ENCODE measurements at regions not wholly inside any gene's neighbourhood (a gene's known extent, or its start where the extent isn't known, plus 50 kb on each side); places are given as distances from the start of the nearest gene placed in this dataset.
A peak's percentile ranks its signal among the peaks of the same experiment; 100 is the strongest.
"Not testable (repeated sequence)": the region's sequence is repeated elsewhere in the genome, so short reads cannot be mapped to it uniquely, and the experiment has no call there.

DNA sequence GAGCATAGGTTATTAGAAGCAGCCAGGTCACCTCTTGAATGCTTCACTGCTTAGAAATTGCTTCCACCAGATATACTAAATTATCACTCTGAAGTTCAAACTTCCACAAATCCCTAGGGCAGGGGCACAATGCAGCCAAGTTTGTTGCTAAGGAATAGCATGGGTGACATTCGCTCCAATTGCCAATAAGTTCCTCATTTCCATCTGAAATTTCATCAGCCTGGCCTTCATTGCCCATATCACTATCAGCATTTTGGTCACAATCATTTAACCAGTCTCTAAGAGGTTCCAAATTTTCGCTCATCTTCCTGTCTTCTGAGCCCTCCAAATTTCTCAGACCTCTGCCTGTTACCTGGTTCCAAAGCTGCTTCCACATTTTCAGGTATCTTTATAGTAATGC is 356.1 kb downstream of the DAD1 start:
- DNase-seq, result no peak

GRCh38 chr14:22232486-22232885 is 356.5 kb downstream of the DAD1 start:
- DNase-seq, result no peak

DNA sequence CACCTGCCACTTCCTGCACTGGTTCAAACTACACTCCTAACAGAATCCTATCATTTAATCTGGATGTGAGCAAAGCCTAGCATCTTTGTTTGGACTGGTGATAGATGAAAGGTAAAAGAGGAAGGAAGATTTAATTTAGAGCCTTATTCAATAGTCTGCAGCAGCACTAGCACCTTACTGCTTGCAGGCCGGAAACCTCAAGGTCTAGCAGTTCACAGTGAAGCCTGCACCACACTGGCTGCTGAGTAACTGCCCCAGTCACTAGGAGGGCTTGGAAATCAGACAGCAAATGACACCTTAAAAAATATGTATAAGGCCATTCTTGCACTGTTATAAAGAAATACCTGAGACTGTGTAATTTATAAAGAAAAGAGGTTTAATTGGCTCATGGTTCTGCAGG is 358.0 kb downstream of the DAD1 start:
- DNase-seq, result no peak

- DNase-seq, result no peak
Measured at GRCh38 chr14:22230517-22230916, 358.5 kb downstream of the DAD1 start.

- no peak for DNase-seq
Measured at GRCh38 chr14:22227084-22227483, 361.9 kb downstream of the DAD1 start.

DNA sequence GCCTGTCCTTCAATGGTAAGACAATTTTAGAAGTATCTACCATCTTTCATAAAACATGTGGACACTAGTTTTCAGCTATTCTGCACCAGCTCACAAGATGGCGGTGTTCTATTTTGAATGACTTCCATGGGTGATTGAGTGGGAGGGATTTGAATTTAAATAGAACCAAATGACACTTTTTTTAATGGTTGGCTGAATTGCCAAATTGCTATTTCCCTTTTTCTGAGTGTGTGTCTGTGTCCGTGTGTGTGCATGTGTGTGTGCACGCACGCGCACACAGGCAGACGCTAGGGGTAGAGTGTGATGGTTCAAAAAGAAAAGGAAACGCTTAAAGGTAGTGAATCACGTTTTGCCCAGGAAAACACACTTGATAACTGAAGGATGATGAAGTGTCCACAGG is 362.6 kb downstream of the DAD1 start:
- no peak for DNase-seq

DNA sequence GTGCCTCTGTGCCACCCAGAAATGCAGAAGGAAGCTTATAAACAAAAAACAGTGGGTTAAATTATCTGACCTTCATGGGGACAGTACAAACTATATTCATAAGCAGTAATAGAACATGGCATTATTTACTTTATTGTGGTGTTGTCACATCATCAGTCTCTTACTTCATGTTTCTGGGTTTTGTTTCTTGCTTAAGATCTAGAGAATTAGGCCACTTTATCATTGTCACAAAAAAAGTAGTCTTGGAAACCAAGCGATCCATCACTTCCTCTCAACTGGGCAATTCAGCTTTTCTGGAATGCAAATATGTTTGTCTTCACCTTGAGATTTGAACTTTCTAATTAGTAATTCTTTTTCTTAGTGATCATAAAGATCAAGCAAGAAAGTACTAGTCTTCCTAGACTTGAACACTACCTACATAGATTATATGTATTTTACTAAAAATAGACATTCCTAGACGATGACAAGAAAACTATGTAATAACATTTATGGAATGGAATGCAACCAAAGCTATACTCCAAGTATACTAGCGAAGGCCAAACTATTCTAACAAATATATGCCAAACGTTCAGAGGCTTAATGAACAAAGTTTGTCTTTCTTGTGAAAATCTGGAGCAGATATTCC is 363.4 kb downstream of the DAD1 start:
- DNase-seq, result no peak

DNA sequence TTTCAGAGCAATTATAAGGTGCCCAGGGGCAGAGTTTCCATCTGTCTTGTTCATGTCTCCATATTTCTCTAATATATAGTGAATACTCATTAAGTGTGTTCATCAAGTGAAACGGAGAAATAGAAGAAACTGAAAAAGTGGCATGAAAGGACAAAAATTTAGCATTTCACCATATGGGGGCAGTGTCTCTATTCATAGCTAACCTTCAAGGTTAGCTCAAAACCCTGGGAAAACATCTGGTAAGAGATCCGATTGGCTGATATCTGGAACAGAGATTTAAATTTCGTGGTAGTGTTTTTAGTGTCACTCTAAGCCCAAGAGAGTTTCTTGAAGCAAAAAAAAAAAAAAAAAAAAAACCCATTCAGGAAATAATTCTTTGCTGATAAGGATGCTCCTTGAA is 367.5 kb downstream of the DAD1 start:
- DNase-seq, result no peak

DNA sequence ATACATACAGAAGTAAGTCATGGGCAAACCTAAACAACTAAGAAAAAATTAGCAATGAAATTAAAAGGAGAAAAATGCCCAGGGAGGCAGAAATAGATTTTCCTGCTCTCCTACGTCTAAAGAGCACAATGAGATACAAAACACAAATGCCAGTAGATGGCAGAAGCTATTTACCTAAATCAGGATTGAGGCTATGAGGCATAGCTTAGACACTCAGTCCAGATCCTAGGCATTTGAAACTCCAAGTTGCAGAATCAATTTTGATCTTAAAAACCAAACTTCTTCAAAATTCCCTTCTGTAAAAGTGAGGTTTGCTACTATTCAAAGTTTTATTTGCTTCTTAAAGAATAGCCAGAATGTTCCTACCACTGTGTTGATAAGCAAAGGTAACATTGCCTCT is 368.6 kb downstream of the DAD1 start:
- DNase-seq, result no peak

DNA sequence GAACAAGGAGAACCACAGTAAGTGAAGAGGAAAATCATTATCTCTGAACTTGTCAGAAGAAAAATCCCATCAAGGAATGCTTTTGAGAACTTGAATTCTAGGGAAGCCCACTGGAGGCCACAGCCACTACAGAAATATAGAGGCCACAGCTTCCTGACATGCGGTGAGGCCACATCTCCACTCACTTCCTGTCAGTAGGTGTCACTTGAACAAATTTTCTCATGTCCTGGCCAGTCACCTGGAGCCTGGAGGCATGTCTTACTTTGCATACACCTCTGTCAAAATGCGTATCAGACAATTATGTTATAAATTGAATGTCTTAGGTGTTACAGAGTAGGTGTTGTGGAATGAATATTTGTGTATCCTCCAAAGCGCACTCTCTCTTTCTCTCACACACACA is 370.3 kb downstream of the DAD1 start:
- DNase-seq, result no peak

- DNase-seq, result no peak
Measured at GRCh38 chr14:22213120-22213519, 375.9 kb downstream of the DAD1 start.

- DNase-seq, result no peak
Measured at GRCh38 chr14:22210906-22211305, 378.1 kb downstream of the DAD1 start.

DNA sequence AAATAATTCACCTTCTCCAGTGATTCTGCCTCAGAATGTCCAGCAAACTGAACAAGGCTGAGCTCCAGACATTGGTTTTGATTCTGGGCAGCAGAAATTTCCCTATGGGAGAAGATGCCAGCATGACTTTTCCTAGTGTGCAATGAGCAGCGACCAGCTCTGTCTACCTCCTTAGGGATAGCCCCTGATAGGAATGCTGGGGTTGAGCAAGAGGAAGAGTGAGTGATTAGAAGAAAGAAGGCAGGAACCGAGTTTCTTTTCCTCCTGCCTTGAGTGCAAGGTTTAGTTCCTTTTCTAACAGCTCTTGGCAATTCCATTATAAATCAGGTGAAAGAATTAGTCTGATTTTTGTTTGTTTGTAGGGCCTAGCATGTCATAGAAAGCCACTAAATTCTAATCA is 379.0 kb downstream of the DAD1 start:
- no peak for DNase-seq

GRCh38 chr14:22203036-22203435 is 386.0 kb downstream of the DAD1 start:
- no peak for DNase-seq

DNA sequence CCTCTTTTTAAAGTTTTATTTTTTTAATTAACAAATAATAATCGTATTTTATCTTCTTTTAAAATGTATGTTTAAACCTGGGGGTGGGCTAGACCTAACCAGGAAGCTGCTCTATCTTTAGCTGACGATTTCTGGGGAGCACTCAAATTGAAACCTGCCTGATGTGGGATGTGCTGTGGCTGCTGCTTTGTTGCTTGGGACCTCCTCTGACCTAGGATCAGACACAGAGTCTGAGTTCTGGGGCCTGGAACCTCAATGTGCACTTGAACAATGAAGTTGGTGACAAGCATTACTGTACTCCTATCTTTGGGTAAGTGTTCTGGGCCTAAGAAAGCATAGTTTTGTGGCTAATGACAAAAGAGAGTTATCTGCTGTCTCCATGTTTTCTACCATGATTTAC is 386.7 kb downstream of the DAD1 start:
- no peak for DNase-seq

DNA sequence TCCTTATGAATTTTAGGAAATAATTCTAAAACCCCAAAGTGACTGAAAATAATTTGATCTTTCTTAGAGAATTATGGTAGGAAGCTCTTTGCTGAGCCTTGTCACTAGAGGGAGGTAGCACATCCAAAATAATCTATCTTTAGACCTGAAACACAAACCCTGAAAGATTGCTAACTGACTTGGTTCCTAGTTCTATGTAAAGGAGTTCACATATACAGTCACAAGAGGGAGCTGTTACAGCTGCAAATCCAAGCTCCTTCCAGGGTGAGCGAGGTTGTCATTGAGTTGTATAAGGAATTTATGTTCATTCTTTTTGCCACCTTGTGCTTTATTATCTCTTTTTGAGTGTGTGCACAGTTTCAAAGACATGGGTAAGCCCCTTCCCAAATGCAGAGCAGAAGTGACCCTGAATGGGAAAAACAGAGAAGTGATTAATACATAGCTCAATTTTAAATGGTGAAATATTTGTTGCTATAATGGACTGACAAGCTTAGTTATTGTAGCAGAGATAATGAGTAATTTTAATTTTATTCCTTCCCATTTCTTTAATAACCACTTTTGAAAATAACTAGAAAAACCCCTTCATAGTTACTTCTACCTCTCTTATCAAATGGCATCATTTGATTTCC is 387.9 kb downstream of the DAD1 start:
- DNase-seq, result peak; percentile 20

GRCh38 chr14:22200131-22200530 is 388.9 kb downstream of the DAD1 start:
- DNase-seq, result not testable (repeated sequence)

DNA sequence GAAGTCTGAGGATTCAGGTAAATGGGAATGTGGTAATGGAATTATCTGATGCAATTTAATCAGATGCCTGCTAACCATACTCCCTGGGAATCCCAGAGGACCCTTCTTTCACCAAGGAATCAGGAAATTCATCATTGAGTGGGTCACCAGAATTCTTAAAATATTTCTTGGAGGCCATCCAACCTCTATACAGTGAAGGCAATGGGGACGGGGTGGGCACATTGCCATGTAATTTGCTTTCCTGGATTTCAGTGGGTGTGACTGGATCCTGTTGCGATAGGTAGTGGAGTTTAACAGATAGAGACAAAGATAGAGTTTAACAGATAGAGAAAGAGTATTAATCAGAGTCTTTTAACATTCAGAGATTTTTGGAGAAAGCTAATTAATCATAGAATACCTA is 394.4 kb downstream of the DAD1 start:
- no peak for DNase-seq

DNA sequence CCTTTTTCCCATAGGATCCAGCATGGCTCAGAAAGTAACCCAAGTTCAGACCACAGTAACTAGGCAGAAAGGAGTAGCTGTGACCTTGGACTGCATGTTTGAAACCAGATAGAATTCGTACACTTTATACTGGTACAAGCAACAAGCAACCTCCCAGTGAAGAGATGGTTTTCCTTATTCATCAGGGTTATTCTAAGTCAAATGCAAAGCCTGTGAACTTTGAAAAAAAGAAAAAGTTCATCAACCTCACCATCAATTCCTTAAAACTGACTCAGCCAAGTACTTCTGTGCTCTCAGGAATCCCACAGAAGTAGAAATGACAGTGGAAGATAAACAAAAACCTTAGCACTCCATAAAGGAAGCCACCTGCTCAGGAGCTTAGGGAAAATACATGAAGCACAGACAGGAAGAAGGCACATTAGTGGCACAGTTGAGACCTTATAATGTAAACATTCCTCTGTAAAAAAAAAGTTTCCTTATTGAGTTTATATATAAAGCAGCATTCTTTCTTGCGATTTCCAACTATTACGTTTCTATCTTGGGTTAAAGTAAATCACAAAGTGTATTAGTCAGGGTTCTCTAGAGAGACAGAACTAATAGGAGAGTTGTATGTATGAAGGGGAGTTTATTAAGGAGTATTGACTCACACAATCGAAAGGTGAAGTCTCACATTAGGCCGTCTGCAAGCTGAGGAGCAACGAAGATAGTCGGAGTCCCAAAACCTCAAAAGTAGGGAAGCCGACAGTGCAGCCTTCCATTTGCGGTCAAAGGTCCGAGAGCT is 398.4 kb downstream of the DAD1 start:
- no peak for DNase-seq

DNA sequence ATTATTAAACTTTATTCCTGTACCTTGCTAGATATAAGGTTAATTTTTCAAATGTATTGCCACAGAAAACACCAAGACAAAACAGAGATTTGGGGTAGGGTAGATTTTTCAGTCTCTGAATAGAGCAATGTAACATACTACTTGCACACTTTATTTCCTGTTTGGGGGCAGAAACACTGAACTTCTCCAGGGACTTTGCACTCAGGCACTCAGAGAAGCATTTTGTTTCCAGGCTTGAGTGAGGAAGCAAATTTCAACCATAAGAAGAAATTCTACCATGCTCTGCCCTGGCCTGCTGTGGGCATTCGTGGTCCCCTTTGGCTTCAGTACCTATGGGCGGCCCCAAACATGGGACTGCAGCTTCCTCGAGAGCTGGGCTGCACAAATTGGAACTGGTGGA is 399.1 kb downstream of the DAD1 start:
- no peak for DNase-seq

DNA sequence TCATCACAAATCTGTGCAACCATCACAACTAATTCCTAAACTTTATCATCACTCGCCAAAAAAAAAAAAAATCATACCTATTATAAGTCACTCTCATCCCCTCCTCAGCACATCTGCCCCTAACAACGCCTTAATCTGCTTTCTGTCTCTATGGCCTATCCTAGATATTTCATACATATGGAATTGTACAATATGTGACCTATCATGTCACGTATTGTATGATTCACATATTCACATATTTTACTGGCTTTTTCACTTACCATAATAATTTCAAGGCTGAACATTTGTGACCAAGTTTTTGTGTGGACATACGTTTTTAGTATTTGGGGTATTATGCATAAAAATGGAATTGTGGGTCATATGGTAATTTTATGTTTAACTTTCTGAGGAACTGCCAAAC is 400.7 kb downstream of the DAD1 start:
- no peak for DNase-seq

GRCh38 chr14:22185789-22186188 is 403.2 kb downstream of the DAD1 start:
- DNase-seq, result no peak

- no peak for DNase-seq
Measured at GRCh38 chr14:22185191-22185590, 403.8 kb downstream of the DAD1 start.

DNA sequence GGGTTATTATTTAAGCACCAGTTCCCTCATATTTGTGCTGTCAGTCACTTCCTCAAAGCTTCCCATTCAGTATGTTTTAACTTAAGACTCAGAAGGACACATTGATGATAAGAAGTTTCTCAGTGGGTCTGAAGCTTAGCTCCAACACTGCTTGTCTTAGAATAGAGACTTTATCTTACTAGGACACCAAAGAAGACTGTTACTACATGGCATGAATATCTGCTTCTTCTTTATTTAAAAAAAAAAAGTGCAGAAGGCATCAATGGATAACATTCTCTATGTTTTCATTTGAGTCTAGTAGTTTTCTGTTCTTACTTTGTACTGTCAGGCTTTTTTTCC is 404.2 kb downstream of the DAD1 start:
- DNase-seq, result no peak

Measured in NCI-H69 (cell line).